T1000 (cell line): ENCODE measurements at regions not wholly inside any gene's neighbourhood (a gene's known extent, or its start where the extent isn't known, plus 50 kb on each side); places are given as distances from the start of the nearest gene placed in this dataset.

ENCODE experiments used
- DNase-seq: peaks from one replicate; lab custom pipeline; 2025; ENCODE audit warnings: mixed read lengths; lab: John Stamatoyannopoulos, UW

GRCh38 chr3:95934181-95934580 is 880.2 kb upstream of the EPHA6 start:
- DNase-seq, result no peak

- no peak for DNase-seq
Observed at GRCh38 chr3:95939235-95939809, 875.1 kb upstream of the EPHA6 start.

- DNase-seq, result no peak
Observed at GRCh38 chr3:95965704-95966336, 848.6 kb upstream of the EPHA6 start.

DNA sequence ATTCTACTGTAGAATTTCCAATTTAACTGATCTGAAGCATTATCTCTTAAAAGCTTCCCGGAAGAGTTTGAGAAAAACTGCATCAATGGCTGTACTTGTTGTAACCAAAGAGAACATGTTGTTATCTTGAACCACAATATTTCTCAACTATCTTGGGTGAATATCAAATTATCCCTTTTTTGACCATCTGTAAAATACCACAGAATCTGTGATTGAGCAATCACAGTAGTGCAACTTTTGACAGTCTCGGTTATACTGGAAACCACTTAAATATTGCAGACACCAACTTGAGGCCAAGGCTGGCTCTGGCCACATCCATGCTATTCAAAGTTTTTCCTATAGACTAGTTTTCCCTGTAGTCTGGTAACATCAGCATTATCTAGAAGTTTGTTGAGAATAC is 842.8 kb upstream of the EPHA6 start:
- DNase-seq, result no peak

GRCh38 chr3:95994338-95994737 is 820.1 kb upstream of the EPHA6 start:
- no peak for DNase-seq

- no peak for DNase-seq
Observed at GRCh38 chr3:96000966-96001365, 813.4 kb upstream of the EPHA6 start.

DNA sequence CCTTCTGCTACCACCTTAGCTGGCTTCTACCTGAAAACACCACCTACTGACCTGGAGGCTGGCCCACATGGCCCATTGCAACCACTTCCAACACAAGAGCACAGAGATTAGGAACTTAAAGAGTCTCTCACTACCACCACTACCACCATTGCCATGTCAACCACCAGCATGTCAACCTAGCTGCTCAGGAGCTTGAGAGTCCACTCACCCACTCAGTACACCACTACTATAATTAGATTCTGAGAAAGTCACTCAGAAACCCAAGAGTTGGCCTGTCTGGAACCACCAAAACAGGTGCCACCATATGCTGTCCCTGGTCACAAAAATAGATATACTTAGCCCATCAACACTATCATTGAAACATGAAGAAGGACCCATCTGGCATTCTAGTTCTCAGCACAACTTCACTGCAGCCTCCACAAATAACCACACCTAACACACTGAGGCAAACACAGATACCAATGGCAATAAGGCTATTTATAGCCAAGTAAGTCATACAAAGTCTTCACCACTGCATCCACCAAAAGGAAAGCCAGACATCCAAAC is 806.7 kb upstream of the EPHA6 start:
- no peak for DNase-seq

GRCh38 chr3:96012939-96013338 is 801.5 kb upstream of the EPHA6 start:
- DNase-seq, result no peak

DNA sequence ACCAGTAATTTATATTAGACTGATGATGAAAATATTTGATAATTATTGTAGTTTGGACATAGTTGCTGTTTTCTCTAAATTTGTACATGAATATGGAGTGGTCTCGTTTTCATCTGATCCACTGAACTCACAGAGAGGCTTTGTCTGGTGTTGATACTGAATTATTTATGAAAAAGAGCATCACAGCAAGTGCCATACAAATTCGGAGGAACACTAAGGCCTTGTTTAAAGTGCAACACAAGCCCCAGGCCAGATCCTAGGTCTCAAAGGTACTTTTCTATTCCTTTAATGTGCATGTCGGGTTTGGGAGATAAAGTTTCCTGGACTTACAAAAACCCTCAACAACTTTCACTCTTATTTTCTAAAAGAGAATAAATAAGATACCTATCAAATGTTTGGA is 796.8 kb upstream of the EPHA6 start:
- no peak for DNase-seq

GRCh38 chr3:96022676-96023075 is 791.7 kb upstream of the EPHA6 start:
- DNase-seq, result no peak

DNA sequence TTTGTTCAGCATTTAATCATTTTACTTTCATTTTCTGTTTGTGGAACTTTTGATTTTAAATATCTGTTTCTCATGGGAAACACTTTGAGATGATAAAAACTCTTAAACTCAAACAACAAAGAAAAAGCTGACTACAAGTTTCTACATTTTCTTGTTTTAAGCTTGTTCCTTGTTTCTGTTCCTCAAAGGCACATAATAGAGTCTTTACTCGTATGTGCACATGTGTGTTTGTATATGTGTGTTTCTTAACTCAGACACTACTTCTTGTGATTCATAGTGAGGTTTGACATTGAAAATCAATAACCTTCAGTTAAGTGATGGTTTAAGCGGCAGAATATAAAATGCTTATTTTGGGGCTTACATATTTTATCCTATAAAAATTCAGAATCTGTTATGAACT is 786.7 kb upstream of the EPHA6 start:
- DNase-seq, result no peak

- no peak for DNase-seq
Observed at GRCh38 chr3:96039632-96040031, 774.8 kb upstream of the EPHA6 start.

GRCh38 chr3:96059301-96059700 is 755.1 kb upstream of the EPHA6 start:
- no peak for DNase-seq

DNA sequence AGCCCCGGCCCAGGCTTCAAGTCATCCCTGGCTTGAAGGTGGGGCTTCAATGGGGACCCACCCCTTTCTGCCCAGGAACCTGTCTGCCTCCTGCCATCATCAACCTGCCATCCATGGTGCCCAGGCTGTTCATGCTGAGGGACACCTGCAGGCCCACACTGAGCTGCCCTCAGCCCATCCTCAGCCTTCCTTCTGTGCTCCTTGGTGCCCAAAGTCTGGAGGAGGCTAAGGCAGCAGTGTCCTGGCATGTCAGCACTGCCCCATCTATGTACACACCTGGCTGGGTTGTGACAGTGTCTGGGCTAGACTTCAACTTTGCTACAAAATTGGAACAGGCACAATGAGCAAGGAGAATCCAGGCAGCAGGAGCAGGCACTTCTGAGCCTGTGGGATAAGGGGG is 745.3 kb upstream of the EPHA6 start:
- no peak for DNase-seq

DNA sequence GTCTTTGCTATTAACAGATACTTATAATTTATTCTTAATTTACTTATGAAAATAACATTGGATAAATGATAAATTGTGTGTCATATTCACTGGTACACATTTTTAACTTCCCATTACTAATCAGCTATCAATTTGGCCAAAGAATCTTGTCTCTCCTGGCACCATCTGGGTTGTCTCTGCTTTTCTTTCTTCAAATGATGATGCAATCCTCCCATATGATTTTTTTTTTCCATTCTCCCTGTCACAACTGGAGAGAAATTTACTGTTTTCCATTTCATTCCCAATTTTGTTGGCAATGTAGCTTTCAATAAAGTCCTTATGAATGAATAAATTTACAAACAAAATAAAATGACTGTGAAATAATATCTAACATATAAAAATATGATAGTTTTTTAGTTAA is 743.7 kb upstream of the EPHA6 start:
- no peak for DNase-seq

DNA sequence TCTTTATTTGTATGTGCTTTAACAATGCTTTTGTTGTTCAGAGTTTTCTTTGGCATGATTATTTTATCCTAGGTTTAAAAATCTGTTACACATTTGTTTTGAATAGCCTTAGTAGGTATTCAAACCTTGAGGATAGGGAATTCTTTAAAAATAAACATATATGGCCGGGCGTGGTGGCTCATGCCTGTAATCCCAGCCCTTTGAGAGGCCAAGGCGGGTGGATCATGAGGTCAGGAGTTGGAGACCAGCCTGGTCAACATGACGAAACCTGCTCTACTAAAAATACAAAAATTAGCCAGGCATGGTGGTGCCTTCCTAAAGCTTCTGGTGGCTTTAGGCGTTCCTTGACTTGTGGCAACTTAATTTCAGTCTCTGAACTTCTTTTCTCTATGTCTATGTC is 743.3 kb upstream of the EPHA6 start:
- DNase-seq, result no peak

- no peak for DNase-seq
Observed at GRCh38 chr3:96072226-96072625, 742.2 kb upstream of the EPHA6 start.

- DNase-seq, result no peak
Observed at GRCh38 chr3:96083610-96084009, 730.8 kb upstream of the EPHA6 start.

DNA sequence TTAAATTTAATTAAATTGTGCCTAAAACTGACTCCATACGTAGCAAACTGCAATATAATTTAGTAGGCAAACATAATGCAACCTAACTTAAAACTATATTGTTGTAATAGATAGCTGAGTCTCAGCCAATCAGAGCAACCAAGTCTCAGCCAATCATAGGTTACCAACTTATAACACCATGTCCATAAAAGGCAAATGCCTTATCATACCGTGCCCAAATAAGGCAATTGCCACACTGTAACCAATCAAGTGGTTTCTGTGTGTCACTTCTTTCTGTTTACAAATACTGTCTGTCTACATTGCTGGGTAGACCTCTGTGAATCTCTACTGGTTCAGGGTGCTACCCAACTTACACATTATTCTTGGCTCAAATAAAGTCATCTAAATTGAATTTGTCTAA is 728.4 kb upstream of the EPHA6 start:
- DNase-seq, result no peak

- DNase-seq, result no peak
Observed at GRCh38 chr3:96101006-96101560, 713.3 kb upstream of the EPHA6 start.

GRCh38 chr3:96106701-96107100 is 707.7 kb upstream of the EPHA6 start:
- no peak for DNase-seq
